ENCODE measurements at regions not wholly inside any gene's neighbourhood (a gene's known extent, or its start where the extent isn't known, plus 50 kb on each side); places are given as distances from the start of the nearest gene placed in this dataset.

Small RNA genes lying in the stretch of these regions (small RNA-seq; reads per million reads assigned to genes)
- 0 to 3.1 (median 0) reads per million in 7 experiments for gene AC079355.2
